Esophagus muscularis mucosa (tissue), 3 donors: ENCODE measurements at regions not wholly inside any gene's neighbourhood (a gene's known extent, or its start where the extent isn't known, plus 50 kb on each side); places are given as distances from the start of the nearest gene placed in this dataset.

Source experiments
- POLR2AphosphoS5 ChIP-seq, 2 donors: sonication (generic); formaldehyde crosslinking; IDR thresholded peaks; one replicate each; pipeline ENCODE4 v1.6.1; 2017; ENCODE audit warnings: antibody characterized with exemption in 2 of 2
- TF ChIP-seq, protein P1 (sequence below), 3 experiments: fragments of 200-600 bp in 2 of 3; fragments of 450-650 bp in 1 of 3; sonication (generic) in 2 of 3; IDR thresholded peaks; one replicate each; pipeline ENCODE4 v1.5.1; 2017 to 2019; ENCODE audit warnings: antibody characterized with exemption in 3 of 3, mild to moderate bottlenecking in 2 of 3, moderate library complexity in 1 of 3

DNA sequence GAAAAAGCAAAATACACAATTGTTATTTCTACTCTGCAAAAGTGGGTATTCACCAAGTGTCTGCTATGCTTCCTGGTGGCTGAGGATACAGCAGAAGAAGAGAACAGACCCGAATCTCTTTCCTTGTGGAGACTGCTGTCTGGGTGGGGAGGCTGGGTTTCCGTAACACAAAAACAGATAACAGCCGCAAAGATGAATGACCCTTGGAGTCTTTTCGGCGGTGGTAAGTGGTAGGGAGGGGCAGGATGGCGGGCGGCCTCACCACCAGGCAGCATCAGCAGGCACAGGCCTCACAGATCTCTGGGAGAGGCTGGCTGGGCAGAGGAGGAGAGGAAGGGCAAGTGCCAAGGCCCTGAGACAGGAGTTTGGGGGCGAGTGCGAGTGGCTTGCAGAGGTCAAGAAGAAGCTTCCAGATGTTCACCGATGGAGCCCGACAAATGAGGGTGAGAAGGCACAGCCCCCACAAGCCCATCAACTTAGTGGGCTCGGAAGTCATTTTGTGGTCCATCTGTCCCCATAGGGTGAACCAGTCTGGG lies 164.2 kb downstream of the RHOU start:
- TF ChIP-seq, protein P1, sequence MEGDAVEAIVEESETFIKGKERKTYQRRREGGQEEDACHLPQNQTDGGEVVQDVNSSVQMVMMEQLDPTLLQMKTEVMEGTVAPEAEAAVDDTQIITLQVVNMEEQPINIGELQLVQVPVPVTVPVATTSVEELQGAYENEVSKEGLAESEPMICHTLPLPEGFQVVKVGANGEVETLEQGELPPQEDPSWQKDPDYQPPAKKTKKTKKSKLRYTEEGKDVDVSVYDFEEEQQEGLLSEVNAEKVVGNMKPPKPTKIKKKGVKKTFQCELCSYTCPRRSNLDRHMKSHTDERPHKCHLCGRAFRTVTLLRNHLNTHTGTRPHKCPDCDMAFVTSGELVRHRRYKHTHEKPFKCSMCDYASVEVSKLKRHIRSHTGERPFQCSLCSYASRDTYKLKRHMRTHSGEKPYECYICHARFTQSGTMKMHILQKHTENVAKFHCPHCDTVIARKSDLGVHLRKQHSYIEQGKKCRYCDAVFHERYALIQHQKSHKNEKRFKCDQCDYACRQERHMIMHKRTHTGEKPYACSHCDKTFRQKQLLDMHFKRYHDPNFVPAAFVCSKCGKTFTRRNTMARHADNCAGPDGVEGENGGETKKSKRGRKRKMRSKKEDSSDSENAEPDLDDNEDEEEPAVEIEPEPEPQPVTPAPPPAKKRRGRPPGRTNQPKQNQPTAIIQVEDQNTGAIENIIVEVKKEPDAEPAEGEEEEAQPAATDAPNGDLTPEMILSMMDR (IDR thresholded peaks at IDR 0.05), result no peak
- TF ChIP-seq POLR2AphosphoS5 (IDR thresholded peaks at IDR 0.05), result no peak
